Peyer's patch (tissue), 4 donors: ENCODE measurements at regions not wholly inside any gene's neighbourhood (a gene's known extent, or its start where the extent isn't known, plus 50 kb on each side); places are given as distances from the start of the nearest gene placed in this dataset.
A peak's percentile ranks its signal among the peaks of the same experiment; 100 is the strongest.

Source experiments
- DNase-seq, 3 donors: peaks; one replicate each; pipeline ENCODE4 v3.0.0-alpha.2; 2017 to 2019
- H3K27ac ChIP-seq, 4 donors: fragments of 200-600 bp; sonication (generic); one replicate each; pipeline ENCODE4 v1.5.1; 2016 to 2019
- H3K27me3 ChIP-seq, 2 donors: fragments of 200-600 bp; sonication (generic); one replicate each; pipeline ENCODE4 v1.5.1; 2019
- H3K36me3 ChIP-seq, 3 donors: fragments of 200-600 bp; sonication (generic); one replicate each; pipeline ENCODE4 v1.5.1; 2016 to 2019
- H3K4me1 ChIP-seq, 4 donors: fragments of 200-600 bp; sonication (generic); one replicate each; pipeline ENCODE4 v1.5.1; 2016 to 2019
- H3K4me3 ChIP-seq, 4 donors: fragments of 200-600 bp; sonication (generic); 1 replicate in 3 of 4; 2 replicates in 1 of 4; pipeline ENCODE4 v1.5.1; 2016 to 2019; ENCODE audit warnings: mild to moderate bottlenecking in 1 of 4
- H3K9me3 ChIP-seq, 4 donors: fragments of 200-600 bp; sonication (generic); one replicate each; pipeline ENCODE4 v1.5.1; 2016 to 2019; ENCODE audit warnings: mild to moderate bottlenecking in 1 of 4
- CTCF ChIP-seq, 6 experiments: fragments of 450-650 bp in 4 of 6; fragments of 200-600 bp in 2 of 6; sonication (generic) in 1 of 6; IDR thresholded peaks; one replicate each; pipeline ENCODE4 v1.5.1; 2017 to 2019; ENCODE audit warnings: antibody characterized with exemption in 6 of 6, mild to moderate bottlenecking in 3 of 6, moderate library complexity in 1 of 6
- POLR2A ChIP-seq, 2 donors: fragments of 450-650 bp; IDR thresholded peaks; one replicate each; pipeline ENCODE4 v1.5.1; 2017; ENCODE audit warnings: antibody characterized with exemption in 2 of 2, mild to moderate bottlenecking in 2 of 2, moderate library complexity in 2 of 2

- Histone ChIP-seq H3K27me3 (no peaks in the 10 kb centered on the region), H3K36me3 (no peaks in the 10 kb centered on the region), H3K4me3 (no peak overlapping the region), H3K4me1 (peaks cover 0 to 3% (median 0%) of the 10 kb centered on the region in 4 donors), H3K27ac (peak overlapping the region; percentile 61 to 81 (median 67)), H3K9me3 (no peaks in the 10 kb centered on the region)
- TF ChIP-seq CTCF (IDR thresholded peaks at IDR 0.05) (no peak), POLR2A (IDR thresholded peaks at IDR 0.05) (no peak)
- DNase-seq = no peak
These were observed 134.9 kb downstream of the SMIM20 start for GRCh38 chr4:26048950-26049349.

DNA sequence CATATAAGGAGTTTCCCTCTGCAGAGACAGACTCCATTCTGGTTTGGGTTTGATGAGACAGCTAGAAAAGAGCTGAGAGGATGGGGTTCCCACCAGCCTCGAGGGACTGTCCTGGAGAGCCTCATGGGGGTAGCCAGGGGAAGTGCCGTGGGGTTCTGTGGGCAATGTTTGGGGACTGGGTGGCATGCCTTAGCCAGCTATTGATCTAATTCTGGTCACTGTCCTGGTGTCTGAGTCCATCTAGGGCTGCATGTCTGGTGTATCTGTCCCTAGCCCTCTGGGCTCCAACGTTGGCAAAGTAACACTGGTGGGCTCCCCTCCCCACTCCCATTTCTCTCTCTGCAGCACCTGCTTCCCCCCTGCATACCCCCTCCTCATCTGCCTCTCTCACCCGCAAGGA, 135.4 kb downstream of the SMIM20 start:
- Histone ChIP-seq H3K36me3 (no peaks in the 10 kb centered on the region), H3K27me3 (no peaks in the 10 kb centered on the region), H3K4me1 (peaks cover 0 to 3% (median 0%) of the 10 kb centered on the region in 4 donors), H3K4me3 (no peak overlapping the region), H3K9me3 (no peaks in the 10 kb centered on the region), H3K27ac (peak overlapping the region; percentile 61 to 81 (median 67))
- TF ChIP-seq CTCF (IDR thresholded peaks at IDR 0.05) (no peak), POLR2A (IDR thresholded peaks at IDR 0.05) (no peak)
- DNase-seq = no peak

- Histone ChIP-seq H3K36me3 (no peaks in the 10 kb centered on the region), H3K4me1 (peaks cover 0 to 3% (median 0%) of the 10 kb centered on the region in 4 donors), H3K27me3 (no peaks in the 10 kb centered on the region), H3K9me3 (no peaks in the 10 kb centered on the region), H3K27ac (peak overlapping the region; percentile 61 to 81 (median 67)), H3K4me3 (no peak overlapping the region)
- no peak for TF ChIP-seq CTCF (IDR thresholded peaks at IDR 0.05)
- no peak for TF ChIP-seq POLR2A (IDR thresholded peaks at IDR 0.05)
- DNase-seq = no peak
These were observed 136.2 kb downstream of the SMIM20 start for GRCh38 chr4:26050212-26050643.

DNA sequence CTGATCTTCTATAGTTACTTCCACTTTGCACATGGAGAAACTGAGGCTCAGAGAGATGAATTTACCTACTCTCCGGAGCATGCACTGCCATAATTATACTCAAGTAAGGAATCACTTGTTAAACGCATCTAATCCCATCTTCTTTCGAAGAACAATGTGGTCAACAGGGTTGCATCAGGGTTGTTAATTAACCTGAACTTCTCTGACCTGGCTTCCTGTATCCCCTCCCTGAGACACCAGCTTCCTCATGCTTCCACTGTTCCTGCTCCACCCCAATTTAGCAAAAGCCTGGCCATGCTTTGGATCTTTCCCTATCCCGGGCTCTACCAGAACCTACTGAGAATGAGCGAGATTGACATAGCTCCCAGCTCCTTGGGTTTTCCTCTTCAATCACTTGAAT, 136.7 kb downstream of the SMIM20 start:
- peak overlapping the region in 2 of 4 donors; percentile 14 to 69 for H3K27ac ChIP-seq
- no peaks in the 10 kb centered on the region for H3K36me3 ChIP-seq
- no peaks in the 10 kb centered on the region for H3K27me3 ChIP-seq
- no peak for DNase-seq
- no peaks in the 10 kb centered on the region for H3K9me3 ChIP-seq
- TF ChIP-seq CTCF (IDR thresholded peaks at IDR 0.05) = no peak
- TF ChIP-seq POLR2A (IDR thresholded peaks at IDR 0.05) = no peak
- peaks cover 0 to 3% (median 0%) of the 10 kb centered on the region in 4 donors for H3K4me1 ChIP-seq
- H3K4me3 ChIP-seq = no peak overlapping the region

GRCh38 chr4:26051240-26051639, 137.2 kb downstream of the SMIM20 start:
- peak overlapping the region in 1 of 4 donors; percentile 14 for H3K27ac ChIP-seq

More at GRCh38 chr4:26051240-26051639, 137.2 kb downstream of the SMIM20 start:
- no peaks in the 10 kb centered on the region for H3K27me3 ChIP-seq
- no peak overlapping the region for H3K4me3 ChIP-seq
- TF ChIP-seq CTCF (IDR thresholded peaks at IDR 0.05) = no peak
- TF ChIP-seq POLR2A (IDR thresholded peaks at IDR 0.05) = no peak
- peaks cover 0 to 3% (median 0%) of the 10 kb centered on the region in 4 donors for H3K4me1 ChIP-seq
- H3K9me3 ChIP-seq = no peaks in the 10 kb centered on the region
- no peaks in the 10 kb centered on the region for H3K36me3 ChIP-seq
- DNase-seq = no peak
